ENCODE measurements at regions not wholly inside any gene's neighbourhood (a gene's known extent, or its start where the extent isn't known, plus 50 kb on each side); places are given as distances from the start of the nearest gene placed in this dataset.

- no peak for TF ChIP-seq CTCF (IDR thresholded peaks at IDR 0.05)
- no peak for TF ChIP-seq POLR2A (IDR thresholded peaks at IDR 0.05)
- no peak for TF ChIP-seq POLR2AphosphoS5 (IDR thresholded peaks at IDR 0.05; ENCODE audit: insufficient read depth in 1 of 2, low read depth in 1 of 2)
Measured at GRCh38 chr13:103443604-103444003, 377.4 kb upstream of the SLC10A2 start.

Data from vagina (tissue), 2 donors.